Retinal pigment epithelial cell (primary cell): ENCODE measurements at regions not wholly inside any gene's neighbourhood (a gene's known extent, or its start where the extent isn't known, plus 50 kb on each side); places are given as distances from the start of the nearest gene placed in this dataset.
"Not testable (repeated sequence)": the region's sequence is repeated elsewhere in the genome, so short reads cannot be mapped to it uniquely, and the experiment has no call there.

Experiments used
- DNase-seq: peaks from one replicate; pipeline ENCODE4 v3.0.0-alpha.2; 2010; ENCODE audit warnings: low read depth
- H3K4me3 ChIP-seq: 2 replicates; pipeline ENCODE4 v1.5.1; 2011; ENCODE audit warnings: mild to moderate bottlenecking, low read length, control low read depth, moderate library complexity
- CTCF ChIP-seq: conservative IDR thresholded peaks from 2 replicates; pipeline ENCODE4 v1.5.1; 2011; ENCODE audit warnings: low read depth, low read length, control low read depth, inconsistent platforms

DNA sequence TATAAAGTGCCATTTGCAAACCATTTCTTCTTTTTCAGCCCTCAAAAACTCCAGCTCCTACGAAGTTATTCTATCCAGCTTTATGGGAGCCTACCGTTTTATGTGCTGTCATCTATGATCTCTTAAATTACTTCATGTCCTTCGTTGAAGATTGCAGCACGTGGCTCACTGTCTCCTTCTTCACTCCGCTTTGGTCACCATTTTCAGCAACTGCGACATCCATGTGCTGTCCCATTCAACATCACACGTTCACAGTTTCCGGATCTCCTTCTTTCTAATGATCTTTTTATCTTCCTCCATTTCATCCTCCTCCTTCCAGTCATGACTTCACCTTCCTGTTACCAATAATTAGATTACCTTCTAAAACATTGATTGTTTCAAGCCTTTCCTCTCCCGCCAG lies 143.3 kb upstream of the KRAS start:
- TF ChIP-seq CTCF: no peak
- DNase-seq: no peak
- H3K4me3 ChIP-seq: no peak overlapping the region

DNA sequence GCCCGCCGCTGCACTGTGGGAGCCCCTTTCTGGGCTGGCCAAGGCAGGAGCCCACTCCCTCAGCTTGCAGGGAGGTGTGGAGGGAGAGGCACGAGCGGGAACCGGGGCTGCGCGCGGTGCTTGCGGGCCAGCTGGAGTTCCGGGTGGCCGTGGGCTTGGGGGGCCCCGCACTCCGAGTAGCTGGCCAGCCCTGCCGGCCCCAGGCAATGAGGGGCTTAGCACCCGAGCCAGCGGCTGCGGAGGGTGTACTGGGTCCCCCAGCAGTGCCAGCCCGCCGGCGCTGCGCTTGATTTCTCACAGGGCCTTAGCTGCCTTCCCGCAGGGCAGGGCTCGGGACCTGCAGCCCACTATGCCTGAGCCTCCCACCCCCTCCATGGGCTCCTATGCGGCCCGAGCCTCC lies 140.6 kb upstream of the KRAS start:
- DNase-seq, H3K4me3 ChIP-seq: not testable (repeated sequence)

GRCh38 chr12:25388183-25388582 lies 137.5 kb upstream of the KRAS start:
- H3K4me3 ChIP-seq: no peak overlapping the region
- peak; percentile 28 for DNase-seq
- TF ChIP-seq CTCF: no peak

GRCh38 chr12:25387732-25388050 lies 137.0 kb upstream of the KRAS start:
- DNase-seq: no peak
- no peak for TF ChIP-seq CTCF
- H3K4me3 ChIP-seq: no peak overlapping the region

DNA sequence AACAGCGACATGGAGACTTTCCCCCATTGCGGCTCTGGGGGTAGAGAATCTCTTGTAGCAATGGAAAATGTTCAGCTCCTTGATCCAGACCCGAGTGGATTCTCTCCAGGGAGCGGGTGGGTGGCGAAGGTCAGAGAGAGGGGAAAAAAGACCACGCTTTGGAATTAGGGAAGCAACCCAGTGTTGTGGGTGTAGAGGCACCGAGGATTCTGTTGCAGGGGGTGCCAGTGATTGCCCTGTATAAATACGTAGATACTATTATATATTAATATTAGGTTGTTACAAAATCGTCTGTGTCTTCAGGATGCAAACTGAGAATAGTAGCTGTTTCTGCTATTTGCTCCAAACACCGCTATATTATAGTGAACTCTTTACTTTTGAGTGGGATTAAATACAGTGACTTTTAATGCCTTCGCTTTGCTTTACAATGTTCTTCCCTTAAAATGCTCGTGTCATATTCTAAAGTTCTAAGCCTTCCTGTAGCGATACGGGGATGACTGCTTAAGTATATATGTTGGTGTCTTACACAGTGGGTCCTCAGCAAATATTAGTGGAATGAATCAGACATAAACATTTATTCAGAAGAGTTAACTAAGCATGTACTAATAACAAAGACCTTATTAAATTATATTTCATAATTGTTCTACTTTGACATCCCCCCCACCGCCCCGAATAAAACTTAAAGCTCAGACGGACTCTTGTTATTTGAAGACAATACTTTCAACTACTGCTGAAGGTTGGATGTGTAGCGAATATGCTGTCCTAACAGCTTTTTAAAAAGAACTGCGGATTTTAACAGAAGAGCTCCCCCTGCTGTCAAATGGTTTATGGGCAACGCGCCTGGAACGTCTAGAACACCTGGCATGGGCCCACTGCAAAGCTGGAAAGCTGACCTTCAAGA lies 136.4 kb upstream of the KRAS start:
- H3K4me3 ChIP-seq: peak overlapping the region; percentile 65
- peak; percentile 65 for DNase-seq
- TF ChIP-seq CTCF: peak; percentile 84

DNA sequence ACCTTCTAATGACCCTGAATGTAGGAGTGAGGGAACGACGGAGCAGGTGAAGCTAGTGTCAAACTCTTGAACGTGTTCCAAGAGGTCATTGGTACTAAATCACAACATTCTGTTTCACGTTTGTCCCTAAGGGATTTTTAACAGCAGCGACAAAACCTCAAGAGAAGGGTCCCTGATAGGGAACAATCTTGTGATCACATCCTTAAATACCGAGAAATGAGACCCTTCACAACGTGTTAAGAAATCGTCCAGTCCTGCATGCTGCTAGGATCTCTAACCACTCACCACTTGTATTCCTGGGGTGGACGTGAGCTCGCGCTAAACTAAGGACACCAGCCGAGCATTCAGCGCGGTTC lies 134.1 kb upstream of the KRAS start:
- DNase-seq: no peak
- H3K4me3 ChIP-seq: peak overlapping the region; percentile 65
- TF ChIP-seq CTCF: no peak

GRCh38 chr12:25384038-25384892 lies 133.5 kb upstream of the KRAS start:
- no peak for TF ChIP-seq CTCF
- peak; percentile 24 for DNase-seq
- H3K4me3 ChIP-seq: peak overlapping the region; percentile 65
